ENCODE measurements at regions not wholly inside any gene's neighbourhood (a gene's known extent, or its start where the extent isn't known, plus 50 kb on each side); places are given as distances from the start of the nearest gene placed in this dataset.

- Mint-ChIP-seq H3K27me3 (no peaks in the 10 kb centered on the region), H3K27ac (no peak overlapping the region), H3K4me1 (ENCODE audit: unreplicated experiment) (no peaks in the 10 kb centered on the region), H3K9me3 (no peaks in the 10 kb centered on the region), H3K4me3 (no peak overlapping the region), H3K36me3 (no peaks in the 10 kb centered on the region)
- no peak for DNase-seq (ENCODE audit: extremely low spot score, unreplicated experiment)
- no peak for TF ChIP-seq CTCF (conservative IDR thresholded peaks at IDR 0.05)
These were observed 833.5 kb downstream of the XPNPEP1 start for GRCh38 chr10:109089779-109090178.

GRCh38 chr10:109071539-109071938, 851.8 kb downstream of the XPNPEP1 start:
- TF ChIP-seq CTCF (conservative IDR thresholded peaks at IDR 0.05): no peak
- no peak overlapping the region for H3K27ac Mint-ChIP-seq

GRCh38 chr10:109070492-109070891, 852.8 kb downstream of the XPNPEP1 start:
- no peaks in the 10 kb centered on the region for H3K36me3 Mint-ChIP-seq
- H3K27me3 Mint-ChIP-seq: no peaks in the 10 kb centered on the region
- H3K4me3 Mint-ChIP-seq: no peak overlapping the region
- no peak overlapping the region for H3K27ac Mint-ChIP-seq
- peaks cover 4% of the 10 kb centered on the region for H3K4me1 Mint-ChIP-seq (ENCODE audit: unreplicated experiment)
- H3K9me3 Mint-ChIP-seq: no peaks in the 10 kb centered on the region
- no peak for TF ChIP-seq CTCF (conservative IDR thresholded peaks at IDR 0.05)
- DNase-seq (ENCODE audit: extremely low spot score, unreplicated experiment): no peak

More at GRCh38 chr10:109071539-109071938, 851.8 kb downstream of the XPNPEP1 start:
- H3K4me1 Mint-ChIP-seq (ENCODE audit: unreplicated experiment): peaks cover 4% of the 10 kb centered on the region
- DNase-seq (ENCODE audit: extremely low spot score, unreplicated experiment): no peak
- no peaks in the 10 kb centered on the region for H3K27me3 Mint-ChIP-seq
- no peaks in the 10 kb centered on the region for H3K9me3 Mint-ChIP-seq
- no peaks in the 10 kb centered on the region for H3K36me3 Mint-ChIP-seq
- no peak overlapping the region for H3K4me3 Mint-ChIP-seq

GRCh38 chr10:109067031-109067430, 856.3 kb downstream of the XPNPEP1 start:
- DNase-seq (ENCODE audit: extremely low spot score, unreplicated experiment): no peak
- no peak overlapping the region for H3K4me3 Mint-ChIP-seq
- TF ChIP-seq CTCF (conservative IDR thresholded peaks at IDR 0.05): no peak

GRCh38 chr10:109065821-109066220, 857.5 kb downstream of the XPNPEP1 start:
- DNase-seq (ENCODE audit: extremely low spot score, unreplicated experiment): no peak
- Mint-ChIP-seq H3K4me3 (no peak overlapping the region), H3K27me3 (no peaks in the 10 kb centered on the region), H3K27ac (no peak overlapping the region), H3K36me3 (no peaks in the 10 kb centered on the region), H3K4me1 (ENCODE audit: unreplicated experiment) (no peaks in the 10 kb centered on the region), H3K9me3 (no peaks in the 10 kb centered on the region)
- no peak for TF ChIP-seq CTCF (conservative IDR thresholded peaks at IDR 0.05)

More at GRCh38 chr10:109067031-109067430, 856.3 kb downstream of the XPNPEP1 start:
- H3K9me3 Mint-ChIP-seq: no peaks in the 10 kb centered on the region
- H3K27ac Mint-ChIP-seq: no peak overlapping the region
- no peaks in the 10 kb centered on the region for H3K27me3 Mint-ChIP-seq
- H3K4me1 Mint-ChIP-seq (ENCODE audit: unreplicated experiment): peaks cover 4% of the 10 kb centered on the region
- no peaks in the 10 kb centered on the region for H3K36me3 Mint-ChIP-seq

- DNase-seq (ENCODE audit: extremely low spot score, unreplicated experiment): no peak
- Mint-ChIP-seq H3K27me3 (no peaks in the 10 kb centered on the region), H3K4me1 (ENCODE audit: unreplicated experiment) (no peaks in the 10 kb centered on the region), H3K9me3 (no peaks in the 10 kb centered on the region), H3K27ac (no peak overlapping the region), H3K4me3 (no peak overlapping the region), H3K36me3 (no peaks in the 10 kb centered on the region)
- no peak for TF ChIP-seq CTCF (conservative IDR thresholded peaks at IDR 0.05)
These were observed 860.9 kb downstream of the XPNPEP1 start for GRCh38 chr10:109062371-109062770.

All from type B pancreatic cell (in vitro differentiated cells).